HG02623 (cell line): ENCODE measurements at regions not wholly inside any gene's neighbourhood (a gene's known extent, or its start where the extent isn't known, plus 50 kb on each side); places are given as distances from the start of the nearest gene placed in this dataset.

ENCODE experiments used
- ATAC-seq: cut with Tn5 transposase; IDR thresholded peaks from one replicate; pipeline ENCODE4 v1.9.1; 2021; ENCODE audit warnings: moderate library complexity; ENCODE audit not compliant: unreplicated experiment

DNA sequence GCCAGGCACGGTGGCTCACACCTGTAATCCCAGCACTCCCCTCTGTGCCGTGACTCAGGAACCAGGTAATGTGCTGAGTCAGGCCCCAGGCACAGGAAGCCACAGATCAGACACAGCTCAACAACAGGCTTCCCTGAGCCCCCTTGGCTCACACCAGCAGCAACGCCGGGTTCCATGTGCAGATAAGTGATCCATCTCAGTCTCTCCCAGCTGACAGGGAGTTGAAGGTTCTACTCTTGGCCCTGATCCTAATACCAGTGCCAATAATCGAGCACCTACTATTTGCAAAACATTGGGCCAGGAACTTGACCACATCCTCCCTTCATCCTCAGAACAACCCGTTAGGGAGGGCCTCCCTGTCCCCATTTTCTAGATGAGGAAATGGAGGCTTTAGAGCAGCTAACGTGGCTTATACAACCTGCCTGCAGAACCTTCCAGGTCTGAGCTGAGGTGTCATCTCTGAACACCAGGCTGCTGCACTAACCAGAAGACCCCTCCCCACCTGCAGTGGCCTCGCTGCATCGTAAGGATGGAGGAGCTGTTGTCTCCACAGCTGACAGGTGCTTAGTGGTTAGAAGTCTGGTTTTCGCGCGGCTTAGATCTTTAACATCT is 64.8 kb upstream of the AMZ2 start:
- peak; percentile 27 for ATAC-seq

DNA sequence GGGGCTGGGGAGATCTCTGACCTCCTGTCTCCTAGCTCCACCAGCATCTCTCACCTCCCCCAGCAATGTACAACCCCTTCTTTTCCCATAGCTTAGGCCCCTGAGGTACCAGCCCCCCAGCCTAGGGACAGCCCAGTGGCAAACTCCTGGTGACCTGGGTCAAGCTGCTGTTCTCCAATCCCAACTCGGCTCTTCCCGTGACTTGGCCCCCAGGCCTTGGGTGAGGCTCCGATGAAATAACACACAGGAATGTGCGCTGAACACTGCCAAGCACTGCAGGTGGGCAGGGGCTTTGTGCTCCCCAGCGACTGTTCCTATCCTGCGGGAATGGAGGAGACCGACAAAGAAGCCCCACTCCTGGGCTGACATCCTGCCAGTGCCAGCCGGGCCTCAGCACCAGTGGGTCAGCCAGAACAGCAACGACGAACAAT is 63.7 kb upstream of the AMZ2 start:
- no peak for ATAC-seq

DNA sequence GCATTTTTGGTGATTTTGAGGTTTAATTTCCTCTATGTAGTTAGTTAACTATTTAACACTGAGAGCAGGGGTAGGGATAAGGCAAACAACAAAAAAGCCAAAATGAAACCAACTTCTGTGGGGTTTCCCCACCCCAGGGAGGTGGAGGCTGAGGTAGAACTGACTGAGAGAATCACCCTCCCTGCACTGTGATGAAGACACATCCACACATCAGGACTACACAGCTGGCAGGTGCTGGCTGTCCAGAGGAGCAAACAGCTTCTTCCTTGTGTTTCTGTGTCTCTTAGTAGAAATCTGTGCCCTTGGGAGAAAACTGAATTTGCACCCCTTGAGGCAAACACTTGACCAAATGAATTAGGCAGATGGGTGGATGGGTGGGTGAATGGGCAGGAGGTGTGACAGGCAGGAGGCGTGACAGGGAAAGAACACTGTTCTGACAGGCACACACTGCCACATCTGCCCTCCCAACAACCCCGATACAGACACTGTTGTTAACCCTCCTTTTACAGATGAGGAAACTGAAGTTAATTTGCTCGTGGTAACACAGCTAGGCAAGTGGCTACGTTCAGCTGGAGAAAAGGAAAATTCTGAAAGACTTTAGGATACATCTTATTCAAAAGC is 62.9 kb upstream of the AMZ2 start:
- ATAC-seq: peak; percentile 58

DNA sequence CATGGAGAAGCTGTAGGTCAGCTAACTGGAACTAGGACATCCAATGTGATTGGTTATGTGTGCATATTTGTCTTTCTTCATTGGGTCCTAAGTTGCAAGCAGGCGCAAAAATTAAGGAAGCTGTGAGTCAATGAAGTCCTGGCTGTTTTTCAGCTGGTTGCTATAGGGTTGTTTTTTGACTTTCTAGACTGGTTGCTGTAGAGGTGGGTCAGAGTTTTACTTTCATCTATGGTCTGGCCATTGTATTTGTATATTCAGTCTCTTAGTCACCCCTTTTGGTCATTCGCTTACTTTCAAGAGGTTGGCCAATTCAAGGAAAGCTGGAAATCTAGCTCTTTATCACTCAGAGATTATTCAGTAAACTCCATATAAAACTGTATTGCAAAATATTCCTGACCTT is 62.0 kb upstream of the AMZ2 start:
- ATAC-seq: no peak

DNA sequence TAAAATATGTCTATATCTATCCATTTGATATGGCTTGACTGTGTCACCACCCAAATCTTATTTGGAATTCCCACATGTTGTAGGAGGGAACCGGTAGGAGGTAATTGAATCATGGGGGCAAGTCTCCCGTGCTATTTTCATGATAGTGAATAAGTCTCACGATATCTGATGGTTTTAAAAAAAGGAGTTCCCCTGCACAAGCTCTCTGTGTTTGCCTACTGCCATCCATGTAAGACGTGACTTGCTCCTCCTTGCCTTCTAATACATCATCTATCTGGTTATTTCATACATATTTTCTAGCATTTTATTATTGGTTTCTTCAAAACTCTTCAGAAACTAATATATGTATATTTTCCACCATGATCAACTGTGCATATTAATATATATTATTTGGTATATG is 57.3 kb upstream of the AMZ2 start:
- no peak for ATAC-seq

DNA sequence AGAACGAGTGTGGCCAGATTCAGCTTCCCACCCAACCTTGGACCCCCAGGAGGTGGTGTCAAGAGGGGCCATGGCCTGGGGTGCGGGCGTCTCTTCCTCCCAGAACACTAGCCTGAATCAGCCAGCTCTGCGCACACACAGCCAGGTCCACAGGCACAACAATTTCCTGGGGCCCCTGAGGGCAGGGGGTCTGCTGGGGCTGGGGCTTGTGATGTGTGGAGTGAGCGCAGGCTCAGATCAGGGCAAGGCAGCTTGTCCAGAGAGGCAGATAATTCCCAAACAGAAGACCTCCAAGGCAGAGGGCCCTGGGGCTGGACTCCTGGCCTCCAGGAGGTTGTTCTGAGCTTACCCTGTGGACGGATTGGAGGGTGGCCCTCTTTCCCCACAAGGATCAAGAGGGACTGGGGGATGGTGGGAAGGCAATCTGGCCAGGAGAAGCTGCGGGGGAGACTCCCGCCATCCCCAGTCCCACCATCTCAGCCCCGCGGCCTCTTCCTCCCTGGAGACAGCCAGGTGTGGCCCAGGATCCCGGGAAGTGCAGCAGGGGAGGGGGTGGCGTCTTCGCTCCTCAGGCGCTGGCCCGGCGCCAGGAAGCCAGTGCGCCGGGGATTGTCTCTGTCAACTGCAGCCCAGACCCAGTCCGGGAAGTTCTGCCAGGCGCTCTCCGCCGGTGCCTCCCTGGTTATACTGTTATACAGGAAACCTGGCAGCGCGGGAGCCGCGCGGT is 52.0 kb upstream of the AMZ2 start:
- no peak for ATAC-seq

DNA sequence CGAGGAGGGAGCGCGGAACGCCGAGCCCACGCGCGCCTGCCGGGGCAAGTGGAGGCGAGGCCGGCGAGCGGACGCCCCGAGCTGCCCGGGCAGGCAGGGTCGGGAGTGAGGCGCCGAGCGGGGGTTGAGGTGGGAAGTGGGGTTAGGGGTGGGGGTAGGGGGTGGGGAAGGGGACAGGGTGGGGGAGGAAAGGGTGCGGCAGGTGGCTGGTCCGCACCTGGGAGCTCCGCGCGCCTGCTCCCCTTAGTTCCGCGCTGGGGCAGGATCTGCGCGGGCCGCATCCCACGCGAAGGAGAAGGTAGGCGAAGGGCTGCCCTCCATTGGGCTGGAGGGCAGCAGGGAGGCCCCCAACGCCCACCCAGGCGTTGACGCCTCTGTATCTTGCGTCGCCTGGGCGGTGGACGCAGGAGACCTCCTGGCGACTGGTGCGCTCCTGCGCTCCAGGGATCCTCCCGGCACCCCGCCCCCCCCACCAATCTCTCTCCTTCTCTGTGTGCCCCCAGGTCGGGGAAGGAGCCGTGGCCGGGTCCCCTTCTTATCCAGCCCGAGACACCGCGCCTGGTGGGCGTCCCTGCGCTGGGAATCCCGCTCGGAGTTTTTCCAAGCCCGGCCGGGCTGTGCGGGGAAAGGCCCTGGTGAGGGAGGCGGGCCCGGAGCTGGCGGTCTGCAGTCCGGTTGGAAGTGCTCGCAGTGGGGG is 51.3 kb upstream of the AMZ2 start:
- no peak for ATAC-seq

DNA sequence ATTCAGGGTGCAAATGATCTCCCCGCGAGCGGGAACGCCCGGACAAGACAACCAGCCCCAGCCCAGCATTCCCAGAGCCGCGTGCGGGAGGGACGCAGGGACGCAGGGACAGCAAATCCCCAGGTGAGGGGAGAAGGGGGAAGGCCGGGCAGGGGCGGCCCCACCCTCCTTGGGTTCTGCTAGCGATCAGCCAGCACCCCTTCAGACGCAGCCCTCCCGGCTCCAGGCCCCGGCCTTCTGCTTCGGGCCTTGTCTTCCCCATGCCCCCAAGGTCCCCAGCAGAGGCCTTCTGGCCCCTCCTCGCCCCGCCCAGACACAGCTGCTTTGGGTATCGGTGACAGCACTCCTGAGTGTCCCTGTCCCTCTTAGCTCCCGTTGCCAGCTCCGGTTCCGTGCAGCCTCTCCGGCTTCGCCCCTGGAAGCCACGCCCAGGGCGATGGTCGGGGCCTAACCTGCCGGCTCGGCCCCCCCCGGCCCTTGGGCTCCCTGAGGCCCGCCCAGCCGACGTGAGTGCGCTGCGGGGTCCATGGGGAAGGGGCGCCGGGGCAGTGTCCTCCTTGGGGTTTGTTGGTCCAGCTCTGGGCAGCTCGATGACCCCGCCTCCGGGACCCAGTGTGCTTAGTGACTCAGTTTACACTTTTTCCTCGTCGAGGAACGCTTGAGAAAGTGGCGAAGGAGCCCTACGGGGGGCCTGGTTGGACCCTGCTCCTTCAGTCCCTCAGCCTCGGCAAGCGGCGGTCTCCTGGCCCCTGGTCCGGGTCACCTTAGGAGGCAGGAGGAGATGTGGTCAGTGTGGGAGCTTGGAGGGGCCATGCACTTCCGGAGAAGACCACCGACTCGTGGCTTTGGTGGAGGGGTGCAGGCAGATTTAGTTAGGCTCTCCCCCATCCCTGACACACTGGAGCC is 50.5 kb upstream of the AMZ2 start:
- no peak for ATAC-seq

DNA sequence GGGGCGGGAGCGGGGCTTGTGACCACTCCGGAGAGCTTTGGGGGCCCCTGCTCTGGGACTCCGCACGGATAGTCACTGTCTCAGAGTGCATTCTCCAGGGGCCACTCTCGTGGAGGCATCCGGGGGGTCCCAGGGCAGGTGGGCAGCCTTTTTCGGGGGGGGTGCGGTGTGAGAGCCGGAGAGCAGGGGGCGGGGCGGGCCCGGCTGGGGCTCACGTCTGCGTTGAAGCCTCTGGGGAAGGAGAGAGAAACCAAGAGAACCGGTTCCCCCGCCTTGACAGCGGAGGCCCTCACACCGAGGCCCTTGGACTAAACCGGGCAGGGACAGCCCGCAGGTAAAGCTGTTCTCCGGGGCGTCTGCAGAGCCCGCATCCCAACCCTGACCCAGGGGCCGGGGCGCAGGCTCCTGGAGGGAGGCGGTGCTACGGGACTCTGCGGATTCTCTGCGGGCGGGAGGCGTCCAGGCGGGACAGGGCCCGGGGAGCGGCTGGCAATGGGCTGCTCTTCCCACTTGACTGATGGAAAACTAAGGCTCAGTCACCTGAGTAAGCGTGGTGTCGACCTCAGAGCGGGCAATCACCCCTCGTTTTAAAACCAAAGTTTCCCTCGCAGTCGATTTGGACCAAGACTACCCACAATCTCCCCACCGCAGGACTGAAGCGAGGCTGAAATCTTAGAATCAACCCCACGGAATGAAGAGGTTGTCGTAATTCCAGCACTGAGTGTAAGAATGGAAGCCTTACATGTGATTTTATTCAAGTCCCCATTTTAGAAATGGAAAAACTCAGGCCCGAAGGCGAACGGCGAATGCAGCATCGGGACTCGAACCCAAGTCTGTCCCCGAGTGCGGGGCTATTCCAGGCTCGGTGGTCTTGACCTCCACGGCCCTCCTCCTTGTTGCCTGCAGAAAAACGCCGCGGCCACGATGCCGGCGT is 49.6 kb upstream of the AMZ2 start:
- no peak for ATAC-seq
